SK-N-SH (cell line): ENCODE measurements at regions not wholly inside any gene's neighbourhood (a gene's known extent, or its start where the extent isn't known, plus 50 kb on each side); places are given as distances from the start of the nearest gene placed in this dataset.

ENCODE experiments used
- CTCF ChIA-PET: fragments of 300-600, 350-600 bp; formaldehyde crosslinking; extraction: SDS; loops from one replicate; lab custom pipeline; 2021; lab: Yijun Ruan, JAX
- POLR2A ChIA-PET: fragments of 350-600 bp; sonication (Branson Sonifier 250); formaldehyde crosslinking; extraction: SDS; loops from one replicate; lab custom pipeline; 2020; ENCODE audit warnings: antibody characterized with exemption, inconsistent platforms; lab: Yijun Ruan, JAX
- DNase-seq: peaks from one replicate; pipeline ENCODE4 v3.0.0; 2012
- H2AFZ ChIP-seq: fragments of 200-600 bp; sonication (generic); 2 replicates; pipeline ENCODE4 v1.8.1; 2016; ENCODE audit warnings: antibody characterized with exemption, mild to moderate bottlenecking, low read depth
- H3F3A ChIP-seq: fragments of 200-600 bp; sonication (generic); replicated peaks from 2 replicates; pipeline ENCODE3; 2016; ENCODE audit warnings: antibody characterized with exemption, mild to moderate bottlenecking; ENCODE audit not compliant: insufficient read depth
- H3K27ac ChIP-seq, 2 experiments: fragments of 200-500 bp in 1 of 2; fragments of 200-600 bp in 1 of 2; sonication (Bioruptor generic) in 1 of 2; sonication (generic), shearing (Covaris generic) in 1 of 2; 2 replicates each; pipeline versions ENCODE4 v1.5.1 to v1.6.1; 2014 to 2016; ENCODE audit warnings: low read depth in 2 of 2, inconsistent platforms in 1 of 2, low read length in 1 of 2, mild to moderate bottlenecking in 1 of 2, mixed read lengths in 1 of 2
- H3K27me3 ChIP-seq: fragments of 200-600 bp; sonication (generic), shearing (Covaris generic); 2 replicates; pipeline ENCODE4 v1.6.1; 2016; ENCODE audit warnings: mixed run types; ENCODE audit not compliant: insufficient read depth
- H3K36me3 ChIP-seq, 2 experiments: fragments of 200-500 bp in 1 of 2; fragments of 200-600 bp in 1 of 2; sonication (Bioruptor generic) in 1 of 2; sonication (generic) in 1 of 2; replicated peaks in 1 of 2; 2 replicates each; pipeline versions ENCODE3 to v1.5.1; 2014 to 2016; ENCODE audit warnings: low read length in 1 of 2, mild to moderate bottlenecking in 1 of 2; ENCODE audit not compliant: insufficient read depth in 2 of 2, control insufficient read depth in 1 of 2
- H3K4me1 ChIP-seq, 2 experiments: fragments of 200-500 bp in 1 of 2; fragments of 200-600 bp in 1 of 2; sonication (Bioruptor generic) in 1 of 2; sonication (generic), shearing (Covaris generic) in 1 of 2; 2 replicates each; pipeline versions ENCODE4 v1.5.1 to v1.6.1; 2014 to 2016; ENCODE audit warnings: low read depth in 1 of 2, low read length in 1 of 2, mixed run types in 1 of 2; ENCODE audit not compliant: insufficient read depth in 2 of 2, control insufficient read depth in 1 of 2
- H3K4me2 ChIP-seq: fragments of 200-600 bp; sonication (generic), shearing (Covaris generic); 2 replicates; pipeline ENCODE4 v1.6.1; 2017; ENCODE audit warnings: mixed run types
- H3K4me3 ChIP-seq, 2 experiments: fragments of 200-500 bp in 1 of 2; fragments of 200-600 bp in 1 of 2; sonication (Bioruptor generic) in 1 of 2; sonication (generic), shearing (Covaris generic) in 1 of 2; 2 replicates each; pipeline versions ENCODE4 v1.5.1 to v1.8.1; 2014 to 2016; ENCODE audit warnings: low read depth in 2 of 2, inconsistent platforms in 1 of 2, low read length in 1 of 2, mild to moderate bottlenecking in 1 of 2, mixed read lengths in 1 of 2, moderate library complexity in 1 of 2
- H3K79me2 ChIP-seq: fragments of 200-600 bp; sonication (generic); 2 replicates; pipeline ENCODE4 v1.8.1; 2017; ENCODE audit warnings: mild to moderate bottlenecking; ENCODE audit not compliant: insufficient read depth
- H3K9ac ChIP-seq: fragments of 200-600 bp; sonication (generic); 2 replicates; pipeline ENCODE4 v1.6.1; 2017; ENCODE audit warnings: mixed run types
- H3K9me2 ChIP-seq: fragments of 200-600 bp; sonication (generic); 2 replicates; pipeline ENCODE4 v1.6.1; 2017; ENCODE audit warnings: mixed run types
- H3K9me3 ChIP-seq: fragments of 200-600 bp; sonication (generic); 2 replicates; pipeline ENCODE4 v1.6.1; 2017; ENCODE audit warnings: mixed run types, mild to moderate bottlenecking, moderate library complexity
- H4K20me1 ChIP-seq: fragments of 200-600 bp; sonication (generic); 2 replicates; pipeline ENCODE4 v1.6.1; 2017; ENCODE audit warnings: mild to moderate bottlenecking, mixed run types; ENCODE audit not compliant: insufficient read depth
- FOXJ3 ChIP-seq: sonication (generic); formaldehyde crosslinking; IDR thresholded peaks from 2 replicates; pipeline ENCODE4 v1.5.1; 2020; ENCODE audit warnings: mild to moderate bottlenecking, missing genetic modification reagents
- GABPA ChIP-seq: IDR thresholded peaks from 2 replicates; pipeline ENCODE4 v1.4.0; 2012; ENCODE audit warnings: low read depth, mild to moderate bottlenecking
- GATA2 ChIP-seq: sonication (generic); formaldehyde crosslinking; IDR thresholded peaks from 2 replicates; pipeline ENCODE4 v1.5.0; 2020; ENCODE audit warnings: mild to moderate bottlenecking, missing genetic modification reagents
- JUND ChIP-seq: IDR thresholded peaks from 2 replicates; pipeline ENCODE4 v1.4.0; 2012
- MAX ChIP-seq: IDR thresholded peaks from 2 replicates; pipeline ENCODE4 v1.4.0; 2012; ENCODE audit warnings: low read depth
- MXI1 ChIP-seq: IDR thresholded peaks from 2 replicates; pipeline ENCODE4 v1.6.1; 2012; ENCODE audit warnings: mild to moderate bottlenecking, low read depth, low read length, improper control_type of control experiment
- NRF1 ChIP-seq: IDR thresholded peaks from 2 replicates; pipeline ENCODE4 v1.6.1; 2012; ENCODE audit warnings: low read depth, mild to moderate bottlenecking, low read length
- PBX3 ChIP-seq: IDR thresholded peaks from 2 replicates; pipeline ENCODE4; 2012
- RCOR1 ChIP-seq: fragments of 150-350 bp; IDR thresholded peaks from 2 replicates; pipeline ENCODE4 v1.6.1; 2017; ENCODE audit warnings: antibody characterized with exemption, low read length
- RFX5 ChIP-seq: IDR thresholded peaks from 2 replicates; pipeline ENCODE4 v1.6.1; 2012; ENCODE audit warnings: mild to moderate bottlenecking, improper control_type of control experiment, low read length
- RXRA ChIP-seq: IDR thresholded peaks from 2 replicates; pipeline ENCODE4 v1.4.0; 2012; ENCODE audit warnings: low read depth, mild to moderate bottlenecking, borderline replicate concordance
- SMC3 ChIP-seq: IDR thresholded peaks from 2 replicates; pipeline ENCODE4 v1.6.1; 2012; ENCODE audit warnings: low read depth, low read length, improper control_type of control experiment
- TEAD4 ChIP-seq: IDR thresholded peaks from 2 replicates; pipeline ENCODE4 v1.4.0; 2012; ENCODE audit warnings: mild to moderate bottlenecking, borderline replicate concordance; ENCODE audit not compliant: insufficient read depth
- USF2 ChIP-seq: fragments of 150-350 bp; IDR thresholded peaks from 2 replicates; pipeline ENCODE4 v1.6.1; 2017; ENCODE audit warnings: antibody characterized with exemption, low read length, low read depth, borderline replicate concordance
- YY1 ChIP-seq: IDR thresholded peaks from 2 replicates; pipeline ENCODE4 v1.4.0; 2012; ENCODE audit warnings: low read depth, mild to moderate bottlenecking
- ZBTB33 ChIP-seq: IDR thresholded peaks from 2 replicates; pipeline ENCODE4 v1.4.0; 2012; ENCODE audit warnings: low read depth, borderline replicate concordance
- WGBS: methylation state at CpG from one replicate; pipeline ENCODE4 v1.1.6; 2017; ENCODE audit warnings: low lambda C conversion rate; 5-methylcytosine and 5-hydroxymethylcytosine counted together
- TF ChIP-seq, protein P1 (sequence below): IDR thresholded peaks from 2 replicates; pipeline ENCODE4 v1.6.1; 2012; ENCODE audit warnings: mild to moderate bottlenecking, low read depth, low read length, moderate library complexity

- TF ChIP-seq GABPA: no peak
- peak; percentile 94 for TF ChIP-seq GATA2
- TF ChIP-seq, protein P1, sequence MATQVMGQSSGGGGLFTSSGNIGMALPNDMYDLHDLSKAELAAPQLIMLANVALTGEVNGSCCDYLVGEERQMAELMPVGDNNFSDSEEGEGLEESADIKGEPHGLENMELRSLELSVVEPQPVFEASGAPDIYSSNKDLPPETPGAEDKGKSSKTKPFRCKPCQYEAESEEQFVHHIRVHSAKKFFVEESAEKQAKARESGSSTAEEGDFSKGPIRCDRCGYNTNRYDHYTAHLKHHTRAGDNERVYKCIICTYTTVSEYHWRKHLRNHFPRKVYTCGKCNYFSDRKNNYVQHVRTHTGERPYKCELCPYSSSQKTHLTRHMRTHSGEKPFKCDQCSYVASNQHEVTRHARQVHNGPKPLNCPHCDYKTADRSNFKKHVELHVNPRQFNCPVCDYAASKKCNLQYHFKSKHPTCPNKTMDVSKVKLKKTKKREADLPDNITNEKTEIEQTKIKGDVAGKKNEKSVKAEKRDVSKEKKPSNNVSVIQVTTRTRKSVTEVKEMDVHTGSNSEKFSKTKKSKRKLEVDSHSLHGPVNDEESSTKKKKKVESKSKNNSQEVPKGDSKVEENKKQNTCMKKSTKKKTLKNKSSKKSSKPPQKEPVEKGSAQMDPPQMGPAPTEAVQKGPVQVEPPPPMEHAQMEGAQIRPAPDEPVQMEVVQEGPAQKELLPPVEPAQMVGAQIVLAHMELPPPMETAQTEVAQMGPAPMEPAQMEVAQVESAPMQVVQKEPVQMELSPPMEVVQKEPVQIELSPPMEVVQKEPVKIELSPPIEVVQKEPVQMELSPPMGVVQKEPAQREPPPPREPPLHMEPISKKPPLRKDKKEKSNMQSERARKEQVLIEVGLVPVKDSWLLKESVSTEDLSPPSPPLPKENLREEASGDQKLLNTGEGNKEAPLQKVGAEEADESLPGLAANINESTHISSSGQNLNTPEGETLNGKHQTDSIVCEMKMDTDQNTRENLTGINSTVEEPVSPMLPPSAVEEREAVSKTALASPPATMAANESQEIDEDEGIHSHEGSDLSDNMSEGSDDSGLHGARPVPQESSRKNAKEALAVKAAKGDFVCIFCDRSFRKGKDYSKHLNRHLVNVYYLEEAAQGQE: no peak
- no peak for TF ChIP-seq PBX3
- TF ChIP-seq YY1: no peak
- TF ChIP-seq JUND: no peak
These were observed 334.5 kb upstream of the UMPS start (continued) for GRCh38 chr3:124395584-124396338.

GRCh38 chr3:124396339-124396950, 333.8 kb upstream of the UMPS start:
- 63% methylated on average over 5 of the region's 5 CpGs for WGBS
- H3K9me2 ChIP-seq: no peaks in the 10 kb centered on the region
- no peak overlapping the region for H3K4me3 ChIP-seq
- POLR2A ChIA-PET: no interaction called here
- DNase-seq: no peak
- no peak overlapping the region for H3K9ac ChIP-seq
- H3K79me2 ChIP-seq: no peaks in the 10 kb centered on the region
- H3K36me3 ChIP-seq: peaks cover 23 to 28% of the 10 kb centered on the region in 2 experiments
- TF ChIP-seq NRF1 (no peak), MXI1 (peak; percentile 2; the same call in 1 of the 2 replicates)
- CTCF ChIA-PET: interaction anchor here (1.1 kb wide), 2 partner anchors 72 to 390 kb away, joined by 3 read pairs; no protein-coding TSS in a partner anchor
- H3K4me2 ChIP-seq: no peak overlapping the region
- no peaks in the 10 kb centered on the region for H3F3A ChIP-seq
- H2AFZ ChIP-seq: no peak overlapping the region
- H3K4me1 ChIP-seq: peaks cover 0 to 36% of the 10 kb centered on the region in 2 experiments; a peak in 2 of 4 replicates
- no peaks in the 10 kb centered on the region for H3K27me3 ChIP-seq
- peak overlapping the region in 1 of 2 experiments; percentile 96; a peak in 2 of 4 replicates for H3K27ac ChIP-seq
- no peaks in the 10 kb centered on the region for H3K9me3 ChIP-seq
- H4K20me1 ChIP-seq: no peaks in the 10 kb centered on the region

DNA sequence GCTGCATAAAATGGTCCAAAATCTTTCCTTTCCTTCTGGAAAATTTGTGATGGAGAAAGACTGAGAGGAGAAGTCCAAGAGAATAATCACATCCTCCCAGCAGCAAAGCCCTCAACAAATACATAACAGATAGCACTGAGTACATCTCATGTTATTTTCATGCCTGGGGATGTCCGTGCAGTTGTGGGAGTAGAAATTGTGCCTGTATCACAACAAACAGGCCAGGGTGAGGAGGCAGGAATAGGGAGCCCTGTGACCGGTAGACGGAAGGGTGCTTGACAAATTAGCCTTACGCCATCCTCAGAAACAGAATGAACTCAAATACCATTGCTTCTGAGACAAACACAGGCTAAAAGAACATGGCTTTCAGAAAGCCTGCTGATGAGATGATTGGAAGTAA, 333.2 kb upstream of the UMPS start:
- H3K36me3 ChIP-seq: peaks cover 23 to 28% of the 10 kb centered on the region in 2 experiments
- H2AFZ ChIP-seq: no peak overlapping the region
- H3K4me3 ChIP-seq: no peak overlapping the region
- H3K4me1 ChIP-seq: peaks cover 0 to 36% of the 10 kb centered on the region in 2 experiments; a peak in 2 of 4 replicates
- no peak overlapping the region for H3K4me2 ChIP-seq
- H3K27ac ChIP-seq: peak overlapping the region in 1 of 2 experiments; percentile 96; a peak in 2 of 4 replicates
- DNase-seq: no peak
- CTCF ChIA-PET: interaction anchor here (1.3 kb wide), 2 partner anchors 37 to 50 kb away, joined by 3 read pairs; no protein-coding TSS in a partner anchor
- no peaks in the 10 kb centered on the region for H3K79me2 ChIP-seq
- no peaks in the 10 kb centered on the region for H3K9me2 ChIP-seq
- no peaks in the 10 kb centered on the region for H3K9me3 ChIP-seq
- POLR2A ChIA-PET: no interaction called here
- H3F3A ChIP-seq: no peaks in the 10 kb centered on the region
- no peaks in the 10 kb centered on the region for H4K20me1 ChIP-seq
- WGBS: 90% methylated on average over 4 of the region's 4 CpGs
- H3K27me3 ChIP-seq: no peaks in the 10 kb centered on the region
- H3K9ac ChIP-seq: no peak overlapping the region
- TF ChIP-seq RXRA: no peak
- TF ChIP-seq FOXJ3 (CRISPR knock-in tag): no peak
- TF ChIP-seq ZBTB33: no peak
- TF ChIP-seq USF2: no peak
- no peak for TF ChIP-seq MAX
- TF ChIP-seq TEAD4: no peak
- no peak for TF ChIP-seq SMC3
- TF ChIP-seq RCOR1: no peak
- TF ChIP-seq RFX5: no peak
- TF ChIP-seq GABPA: no peak
